GM19438 (cell line): ENCODE measurements at regions not wholly inside any gene's neighbourhood (a gene's known extent, or its start where the extent isn't known, plus 50 kb on each side); places are given as distances from the start of the nearest gene placed in this dataset.

ENCODE experiments used
- ATAC-seq: cut with Tn5 transposase; IDR thresholded peaks from one replicate; pipeline ENCODE4 v1.9.1; 2021; ENCODE audit warnings: low read depth; ENCODE audit not compliant: unreplicated experiment

GRCh38 chr14:106874350-106874749 lies 1348.0 kb downstream of the TMEM121 start:
- no peak for ATAC-seq

GRCh38 chr14:106875503-106875902 lies 1349.1 kb downstream of the TMEM121 start:
- ATAC-seq: peak; percentile 52

GRCh38 chr14:106876711-106877110 lies 1350.3 kb downstream of the TMEM121 start:
- ATAC-seq: no peak

GRCh38 chr14:106877517-106877916 lies 1351.1 kb downstream of the TMEM121 start:
- ATAC-seq: no peak

- ATAC-seq: peak; percentile 56
Observed at GRCh38 chr14:106879241-106879640, 1352.9 kb downstream of the TMEM121 start.

GRCh38 chr14:106883218-106883692 lies 1356.9 kb downstream of the TMEM121 start:
- ATAC-seq: no peak
